MM.1S (cell line): ENCODE measurements at regions not wholly inside any gene's neighbourhood (a gene's known extent, or its start where the extent isn't known, plus 50 kb on each side); places are given as distances from the start of the nearest gene placed in this dataset.

Experiments used
- DNase-seq: peaks from one replicate; pipeline ENCODE4 v3.0.0-alpha.2; 2015
- H2AFZ ChIP-seq: fragments of 300-600 bp; sonication (generic); 2 replicates; pipeline ENCODE4 v1.6.0; 2016; ENCODE audit warnings: antibody characterized with exemption, low read length
- H3F3A ChIP-seq: fragments of 300-600 bp; sonication (generic); 2 replicates; pipeline ENCODE4 v1.6.1; 2016; ENCODE audit warnings: mild to moderate bottlenecking, antibody characterized with exemption, low read length, moderate library complexity, mixed read lengths; ENCODE audit not compliant: insufficient read depth
- H3K27ac ChIP-seq: fragments of 300-600 bp; sonication (generic); 2 replicates; pipeline ENCODE4 v1.5.1; 2016; ENCODE audit warnings: mild to moderate bottlenecking, low read length
- H3K27me3 ChIP-seq: fragments of 300-600 bp; sonication (generic); replicated peaks from 2 replicates; pipeline ENCODE4 v1.6.0; 2016; ENCODE audit warnings: low read length; ENCODE audit not compliant: insufficient read depth
- H3K36me3 ChIP-seq: fragments of 300-600 bp; sonication (generic); replicated peaks from 2 replicates; pipeline ENCODE4 v1.6.1; 2016; ENCODE audit warnings: mild to moderate bottlenecking, low read length, mixed read lengths; ENCODE audit not compliant: insufficient read depth
- H3K4me1 ChIP-seq: fragments of 300-600 bp; sonication (generic); 2 replicates; pipeline ENCODE4 v1.6.1; 2016; ENCODE audit warnings: low read length, mixed read lengths
- H3K4me2 ChIP-seq: fragments of 300-600 bp; sonication (generic); 2 replicates; pipeline ENCODE4 v1.6.0; 2016; ENCODE audit warnings: low read depth, low read length
- H3K4me3 ChIP-seq: fragments of 300-600 bp; sonication (generic); 2 replicates; pipeline ENCODE4 v1.5.1; 2016; ENCODE audit warnings: low read length, mixed read lengths
- H3K79me2 ChIP-seq: fragments of 300-600 bp; sonication (generic); 2 replicates; pipeline ENCODE4 v1.6.1; 2016; ENCODE audit warnings: mixed run types, low read length, mixed read lengths
- H3K9ac ChIP-seq: fragments of 300-600 bp; sonication (generic); 2 replicates; pipeline ENCODE4 v1.6.1; 2016; ENCODE audit warnings: low read length, mixed read lengths
- H3K9me2 ChIP-seq: fragments of 300-600 bp; sonication (generic); replicated peaks from 2 replicates; pipeline ENCODE4 v1.6.1; 2016; ENCODE audit warnings: mild to moderate bottlenecking, low read length, mixed read lengths; ENCODE audit not compliant: insufficient read depth
- H3K9me3 ChIP-seq: fragments of 300-600 bp; sonication (generic); replicated peaks from 2 replicates; pipeline ENCODE4 v1.6.1; 2016; ENCODE audit warnings: mild to moderate bottlenecking, low read length, mixed read lengths; ENCODE audit not compliant: insufficient read depth
- H4K20me1 ChIP-seq: fragments of 300-600 bp; sonication (generic); 2 replicates; pipeline ENCODE4 v1.6.1; 2016; ENCODE audit warnings: mild to moderate bottlenecking, low read length, moderate library complexity, mixed read lengths; ENCODE audit not compliant: insufficient read depth
- EZH2 ChIP-seq: fragments of 300-600 bp; sonication (generic); optimal IDR thresholded peaks from 2 replicates; pipeline ENCODE3; 2017; ENCODE audit warnings: low read depth, mild to moderate bottlenecking, antibody characterized with exemption, low read length, mixed read lengths
- EZH2phosphoT487 ChIP-seq: fragments of 300-600 bp; sonication (generic); IDR thresholded peaks from 2 replicates; pipeline ENCODE4 v1.6.1; 2018; ENCODE audit warnings: antibody characterized with exemption, low read length
- TF ChIP-seq, protein P1 (sequence below): fragments of 300-600 bp; sonication (generic); IDR thresholded peaks from 2 replicates; pipeline ENCODE4 v1.5.1; 2016; ENCODE audit warnings: antibody characterized with exemption, low read length, mixed read lengths

DNA sequence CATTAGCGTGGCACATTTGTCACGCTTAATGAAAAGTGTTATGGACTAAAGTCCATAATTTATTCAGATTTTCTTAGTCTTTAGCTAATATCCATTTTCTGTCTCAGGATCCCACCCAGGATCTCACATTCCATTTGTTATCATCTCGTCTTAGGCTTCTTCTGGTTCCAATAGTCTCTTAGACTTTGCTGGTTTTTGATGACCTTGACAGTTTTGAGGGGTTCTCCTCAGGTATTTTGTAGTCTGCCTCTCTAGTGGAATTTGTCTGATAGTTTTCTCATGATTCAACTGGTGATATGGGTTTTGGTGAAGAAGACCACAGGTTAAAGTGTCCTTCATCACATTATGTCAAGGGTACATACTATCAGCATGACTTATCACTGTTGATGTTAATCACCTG is 66.0 kb upstream of the GPR26 start:
- no peaks in the 10 kb centered on the region for H4K20me1 ChIP-seq
- H3K79me2 ChIP-seq, result no peaks in the 10 kb centered on the region
- H3K4me3 ChIP-seq, result no peak overlapping the region
- no peaks in the 10 kb centered on the region for H3K4me1 ChIP-seq
- no peak overlapping the region for H3K9ac ChIP-seq
- no peaks in the 10 kb centered on the region for H3K9me2 ChIP-seq
- no peak for TF ChIP-seq EZH2
- TF ChIP-seq, protein P1, sequence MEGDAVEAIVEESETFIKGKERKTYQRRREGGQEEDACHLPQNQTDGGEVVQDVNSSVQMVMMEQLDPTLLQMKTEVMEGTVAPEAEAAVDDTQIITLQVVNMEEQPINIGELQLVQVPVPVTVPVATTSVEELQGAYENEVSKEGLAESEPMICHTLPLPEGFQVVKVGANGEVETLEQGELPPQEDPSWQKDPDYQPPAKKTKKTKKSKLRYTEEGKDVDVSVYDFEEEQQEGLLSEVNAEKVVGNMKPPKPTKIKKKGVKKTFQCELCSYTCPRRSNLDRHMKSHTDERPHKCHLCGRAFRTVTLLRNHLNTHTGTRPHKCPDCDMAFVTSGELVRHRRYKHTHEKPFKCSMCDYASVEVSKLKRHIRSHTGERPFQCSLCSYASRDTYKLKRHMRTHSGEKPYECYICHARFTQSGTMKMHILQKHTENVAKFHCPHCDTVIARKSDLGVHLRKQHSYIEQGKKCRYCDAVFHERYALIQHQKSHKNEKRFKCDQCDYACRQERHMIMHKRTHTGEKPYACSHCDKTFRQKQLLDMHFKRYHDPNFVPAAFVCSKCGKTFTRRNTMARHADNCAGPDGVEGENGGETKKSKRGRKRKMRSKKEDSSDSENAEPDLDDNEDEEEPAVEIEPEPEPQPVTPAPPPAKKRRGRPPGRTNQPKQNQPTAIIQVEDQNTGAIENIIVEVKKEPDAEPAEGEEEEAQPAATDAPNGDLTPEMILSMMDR, result no peak
- TF ChIP-seq EZH2phosphoT487, result no peak
- no peak for DNase-seq
- H3K4me2 ChIP-seq, result no peak overlapping the region
- no peaks in the 10 kb centered on the region for H3K27me3 ChIP-seq
- H3K36me3 ChIP-seq, result no peaks in the 10 kb centered on the region
- H3K27ac ChIP-seq, result no peak overlapping the region
- H2AFZ ChIP-seq, result no peak overlapping the region
- H3F3A ChIP-seq, result no peaks in the 10 kb centered on the region
- no peaks in the 10 kb centered on the region for H3K9me3 ChIP-seq

DNA sequence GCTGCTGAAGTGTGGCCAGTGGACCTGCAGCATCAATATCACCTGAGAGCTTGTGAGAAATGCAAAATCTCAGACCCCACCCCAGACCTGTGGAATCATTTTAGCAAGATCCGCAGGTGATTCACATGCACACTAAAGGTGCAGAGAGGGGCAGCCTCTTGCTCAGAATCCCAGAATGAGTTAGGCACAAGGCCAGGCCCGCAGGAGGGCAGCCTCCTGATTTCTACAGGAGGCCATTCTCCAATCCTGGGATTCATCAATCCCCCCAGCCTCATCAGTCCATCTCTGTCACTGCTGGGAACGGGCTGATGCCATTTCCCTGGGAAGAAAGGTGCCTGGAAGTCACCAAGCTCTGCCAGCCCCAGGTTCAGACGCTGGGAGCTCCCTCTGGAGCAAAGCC is 63.0 kb upstream of the GPR26 start:
- Histone ChIP-seq H3K4me3 (no peak overlapping the region), H2AFZ (no peak overlapping the region), H3K9me3 (no peaks in the 10 kb centered on the region), H3K79me2 (no peaks in the 10 kb centered on the region), H3F3A (no peaks in the 10 kb centered on the region), H3K4me1 (no peaks in the 10 kb centered on the region), H3K27ac (no peak overlapping the region), H3K36me3 (no peaks in the 10 kb centered on the region), H3K4me2 (no peak overlapping the region), H3K27me3 (no peaks in the 10 kb centered on the region), H3K9ac (no peak overlapping the region), H4K20me1 (no peaks in the 10 kb centered on the region), H3K9me2 (no peaks in the 10 kb centered on the region)
- no peak for TF ChIP-seq EZH2phosphoT487
- TF ChIP-seq, protein P1, result no peak
- no peak for TF ChIP-seq EZH2
- DNase-seq, result no peak

DNA sequence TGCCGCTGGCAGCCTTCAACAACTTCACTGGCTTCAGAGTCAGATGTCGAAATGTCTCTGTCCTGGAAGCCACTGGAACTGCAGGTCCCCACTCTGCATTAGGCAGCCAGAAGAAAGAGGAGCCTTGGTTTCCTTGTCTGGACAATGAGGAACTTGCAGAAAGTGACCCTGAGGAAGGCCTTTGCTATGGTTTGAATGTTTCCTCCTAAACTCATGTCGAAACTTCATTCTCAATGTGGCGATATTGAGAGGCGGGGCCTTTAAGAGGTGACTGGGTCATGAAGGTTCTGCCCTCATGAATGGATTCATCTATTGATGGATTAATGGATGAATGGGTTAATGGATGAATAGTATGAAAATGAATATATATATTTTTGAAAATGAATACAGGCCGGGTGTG is 61.6 kb upstream of the GPR26 start:
- no peak for TF ChIP-seq EZH2phosphoT487
- TF ChIP-seq EZH2, result no peak
- TF ChIP-seq, protein P1, result no peak
- H3K4me2 ChIP-seq, result no peak overlapping the region
- DNase-seq, result no peak
- H3K9ac ChIP-seq, result no peak overlapping the region
- H3K27me3 ChIP-seq, result no peaks in the 10 kb centered on the region
- H4K20me1 ChIP-seq, result no peaks in the 10 kb centered on the region
- H3K9me3 ChIP-seq, result no peaks in the 10 kb centered on the region
- H3K36me3 ChIP-seq, result no peaks in the 10 kb centered on the region
- H3K27ac ChIP-seq, result no peak overlapping the region
- no peaks in the 10 kb centered on the region for H3K9me2 ChIP-seq
- H3K79me2 ChIP-seq, result no peaks in the 10 kb centered on the region
- no peaks in the 10 kb centered on the region for H3K4me1 ChIP-seq
- no peaks in the 10 kb centered on the region for H3F3A ChIP-seq
- H2AFZ ChIP-seq, result no peak overlapping the region
- H3K4me3 ChIP-seq, result no peak overlapping the region

DNA sequence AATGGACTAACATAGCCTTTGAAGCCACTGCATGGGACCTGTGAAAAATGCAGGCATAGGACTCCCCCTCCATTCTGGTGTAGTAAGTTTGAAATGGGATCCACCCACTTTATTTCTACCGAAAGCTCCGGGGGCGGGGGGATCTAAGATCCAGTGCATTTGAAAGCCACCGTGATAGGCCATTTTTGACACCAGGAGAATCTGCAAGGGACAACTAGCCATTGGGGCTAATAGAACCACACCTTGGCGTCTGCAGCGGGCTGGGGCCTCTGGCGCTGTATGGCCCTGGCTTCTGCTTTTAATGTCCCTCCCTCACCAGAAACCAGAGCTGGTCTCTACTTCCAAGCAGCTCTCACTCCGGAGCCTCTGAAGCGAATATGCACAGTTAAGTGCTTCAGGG is 60.1 kb upstream of the GPR26 start:
- H3K27ac ChIP-seq, result no peak overlapping the region
- no peaks in the 10 kb centered on the region for H3F3A ChIP-seq
- no peaks in the 10 kb centered on the region for H4K20me1 ChIP-seq
- no peak overlapping the region for H3K4me2 ChIP-seq
- DNase-seq, result no peak
- H3K9me3 ChIP-seq, result no peaks in the 10 kb centered on the region
- no peaks in the 10 kb centered on the region for H3K79me2 ChIP-seq
- H2AFZ ChIP-seq, result no peak overlapping the region
- H3K4me3 ChIP-seq, result no peak overlapping the region
- H3K9ac ChIP-seq, result no peak overlapping the region
- no peaks in the 10 kb centered on the region for H3K9me2 ChIP-seq
- H3K27me3 ChIP-seq, result no peaks in the 10 kb centered on the region
- no peaks in the 10 kb centered on the region for H3K36me3 ChIP-seq
- TF ChIP-seq, protein P1, result no peak
- TF ChIP-seq EZH2phosphoT487 (no peak), EZH2 (no peak)
- no peaks in the 10 kb centered on the region for H3K4me1 ChIP-seq
